SK-N-SH treated with all-trans-retinoic acid at 6 μM for 48 hours (cell line): ENCODE measurements at regions not wholly inside any gene's neighbourhood (a gene's known extent, or its start where the extent isn't known, plus 50 kb on each side); places are given as distances from the start of the nearest gene placed in this dataset.

ENCODE experiments used
- ATAC-seq: fragments of 200-7000 bp; cut with Tn5 transposase; 3 replicates; pipeline ENCODE4 v1.9.1; 2020; ENCODE audit warnings: mild to moderate bottlenecking, moderate library complexity
- BACH2 ChIP-seq: fragments of 250-450 bp; sonication (Bioruptor Pico); IDR thresholded peaks from 2 replicates; pipeline ENCODE4 v1.9.0; 2021; ENCODE audit warnings: mild to moderate bottlenecking, borderline replicate concordance
- CSDC2 ChIP-seq: fragments of 250-450 bp; sonication (Bioruptor Pico); IDR thresholded peaks from 2 replicates; pipeline ENCODE4 v1.5.0; 2020; ENCODE audit warnings: mild to moderate bottlenecking, moderate library complexity
- CSRNP3 ChIP-seq: fragments of 250-450 bp; sonication (Bioruptor Pico); IDR thresholded peaks from 2 replicates; pipeline ENCODE4 v1.5.1; 2021; ENCODE audit warnings: mild to moderate bottlenecking, moderate library complexity
- ESRRG ChIP-seq: fragments of 250-450 bp; sonication (Bioruptor Pico); IDR thresholded peaks from 2 replicates; pipeline ENCODE4 v1.6.1; 2021; ENCODE audit warnings: mild to moderate bottlenecking
- GLIS3 ChIP-seq: fragments of 250-450 bp; sonication (Bioruptor Pico); IDR thresholded peaks from 2 replicates; pipeline ENCODE4 v1.5.0; 2020; ENCODE audit warnings: mild to moderate bottlenecking, moderate library complexity
- ISL1 ChIP-seq: fragments of 250-450 bp; sonication (Bioruptor Pico); IDR thresholded peaks from 2 replicates; pipeline ENCODE4 v2.1.2; 2022; ENCODE audit warnings: mild to moderate bottlenecking, moderate library complexity
- OSR1 ChIP-seq: fragments of 250-450 bp; sonication (Bioruptor Pico); IDR thresholded peaks from 2 replicates; pipeline ENCODE4 v1.8.0; 2022; ENCODE audit warnings: moderate library complexity, mild to moderate bottlenecking, inconsistent platforms
- PPARA ChIP-seq: fragments of 250-450 bp; sonication (Bioruptor Pico); IDR thresholded peaks from 2 replicates; pipeline ENCODE4 v1.5.0; 2020; ENCODE audit warnings: mild to moderate bottlenecking, borderline replicate concordance
- RARB ChIP-seq: fragments of 250-450 bp; sonication (Bioruptor Pico); IDR thresholded peaks from 2 replicates; pipeline ENCODE4 v1.8.0; 2021; ENCODE audit warnings: mild to moderate bottlenecking, moderate library complexity
- SNAI2 ChIP-seq: fragments of 250-450 bp; sonication (Bioruptor Pico); IDR thresholded peaks from 2 replicates; pipeline ENCODE4 v1.5.0; 2020; ENCODE audit warnings: mild to moderate bottlenecking, moderate library complexity
- TOX ChIP-seq: fragments of 250-450 bp; sonication (Bioruptor Pico); IDR thresholded peaks from 2 replicates; pipeline ENCODE4 v1.8.0; 2021; ENCODE audit warnings: mild to moderate bottlenecking, moderate library complexity, borderline replicate concordance
- TSHZ2 ChIP-seq: fragments of 250-450 bp; sonication (Bioruptor Pico); IDR thresholded peaks from 2 replicates; pipeline ENCODE4 v1.5.0; 2020; ENCODE audit warnings: mild to moderate bottlenecking, moderate library complexity
- ZC3H10 ChIP-seq: fragments of 250-450 bp; sonication (Bioruptor Pico); IDR thresholded peaks from 2 replicates; pipeline ENCODE4 v1.5.1; 2021; ENCODE audit warnings: mild to moderate bottlenecking, moderate library complexity
- ZFP3 ChIP-seq: fragments of 250-450 bp; sonication (Bioruptor Pico); IDR thresholded peaks from 2 replicates; pipeline ENCODE4 v1.5.0; 2020; ENCODE audit warnings: mild to moderate bottlenecking, moderate library complexity
- ZFP30 ChIP-seq: fragments of 450-650 bp; formaldehyde crosslinking; IDR thresholded peaks from 2 replicates; pipeline ENCODE4 v1.5.0; 2022; ENCODE audit warnings: mild to moderate bottlenecking, moderate library complexity
- ZNF70 ChIP-seq: fragments of 450-650 bp; formaldehyde crosslinking; IDR thresholded peaks from 2 replicates; pipeline ENCODE4 v1.5.0; 2020; ENCODE audit warnings: mild to moderate bottlenecking, moderate library complexity
- TF ChIP-seq, protein P1 (sequence below): fragments of 250-450 bp; sonication (Bioruptor Pico); IDR thresholded peaks from 2 replicates; pipeline ENCODE4 v1.5.1; 2020; ENCODE audit warnings: low read depth, mild to moderate bottlenecking, moderate library complexity
- TF ChIP-seq, protein P2 (sequence below): fragments of 250-450 bp; sonication (Bioruptor Pico); IDR thresholded peaks from 2 replicates; pipeline ENCODE4 v1.8.0; 2021; ENCODE audit warnings: low read depth, mild to moderate bottlenecking, moderate library complexity, borderline replicate concordance
- TF ChIP-seq, protein P3 (sequence below): fragments of 250-450 bp; sonication (Bioruptor Pico); IDR thresholded peaks from 2 replicates; pipeline ENCODE4 v1.8.0; 2020; ENCODE audit warnings: mild to moderate bottlenecking, moderate library complexity, borderline replicate concordance

- ATAC-seq = no peak
- TF ChIP-seq CSDC2 (CRISPR knock-in tag) = no peak
- TF ChIP-seq, protein P1, sequence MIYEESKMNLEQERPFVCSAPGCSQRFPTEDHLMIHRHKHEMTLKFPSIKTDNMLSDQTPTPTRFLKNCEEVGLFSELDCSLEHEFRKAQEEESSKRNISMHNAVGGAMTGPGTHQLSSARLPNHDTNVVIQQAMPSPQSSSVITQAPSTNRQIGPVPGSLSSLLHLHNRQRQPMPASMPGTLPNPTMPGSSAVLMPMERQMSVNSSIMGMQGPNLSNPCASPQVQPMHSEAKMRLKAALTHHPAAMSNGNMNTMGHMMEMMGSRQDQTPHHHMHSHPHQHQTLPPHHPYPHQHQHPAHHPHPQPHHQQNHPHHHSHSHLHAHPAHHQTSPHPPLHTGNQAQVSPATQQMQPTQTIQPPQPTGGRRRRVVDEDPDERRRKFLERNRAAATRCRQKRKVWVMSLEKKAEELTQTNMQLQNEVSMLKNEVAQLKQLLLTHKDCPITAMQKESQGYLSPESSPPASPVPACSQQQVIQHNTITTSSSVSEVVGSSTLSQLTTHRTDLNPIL = no peak
- TF ChIP-seq ZFP30 = no peak
- no peak for TF ChIP-seq OSR1 (CRISPR knock-in tag)
- no peak for TF ChIP-seq CSRNP3 (CRISPR knock-in tag)
- TF ChIP-seq TOX (CRISPR knock-in tag) = no peak
- no peak for TF ChIP-seq GLIS3 (CRISPR knock-in tag)
- TF ChIP-seq RARB (CRISPR knock-in tag) = no peak
- no peak for TF ChIP-seq PPARA (CRISPR knock-in tag)
- no peak for TF ChIP-seq ZC3H10 (CRISPR knock-in tag)
These were observed 510.0 kb downstream of the XYLT1 start for GRCh38 chr16:16960785-16961184.

DNA sequence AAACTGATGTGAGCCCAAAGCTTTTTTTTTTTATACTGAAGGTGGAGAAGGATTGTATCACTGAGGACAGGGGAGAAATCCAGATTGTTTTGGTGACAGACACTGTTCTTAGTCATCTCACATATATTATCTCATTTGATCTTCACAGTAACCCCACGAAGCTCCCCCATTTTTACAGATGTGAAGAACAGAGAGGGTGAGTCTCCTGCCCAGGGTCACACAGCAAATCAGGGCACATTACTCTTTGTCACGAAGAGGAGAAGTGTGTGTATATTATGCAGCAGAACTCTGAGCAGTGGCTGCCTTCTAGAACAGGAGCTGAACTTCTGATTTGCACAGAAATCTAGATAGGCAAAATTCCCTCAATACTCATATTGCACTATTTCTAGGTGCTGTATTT lies 504.3 kb downstream of the XYLT1 start:
- TF ChIP-seq, protein P2, sequence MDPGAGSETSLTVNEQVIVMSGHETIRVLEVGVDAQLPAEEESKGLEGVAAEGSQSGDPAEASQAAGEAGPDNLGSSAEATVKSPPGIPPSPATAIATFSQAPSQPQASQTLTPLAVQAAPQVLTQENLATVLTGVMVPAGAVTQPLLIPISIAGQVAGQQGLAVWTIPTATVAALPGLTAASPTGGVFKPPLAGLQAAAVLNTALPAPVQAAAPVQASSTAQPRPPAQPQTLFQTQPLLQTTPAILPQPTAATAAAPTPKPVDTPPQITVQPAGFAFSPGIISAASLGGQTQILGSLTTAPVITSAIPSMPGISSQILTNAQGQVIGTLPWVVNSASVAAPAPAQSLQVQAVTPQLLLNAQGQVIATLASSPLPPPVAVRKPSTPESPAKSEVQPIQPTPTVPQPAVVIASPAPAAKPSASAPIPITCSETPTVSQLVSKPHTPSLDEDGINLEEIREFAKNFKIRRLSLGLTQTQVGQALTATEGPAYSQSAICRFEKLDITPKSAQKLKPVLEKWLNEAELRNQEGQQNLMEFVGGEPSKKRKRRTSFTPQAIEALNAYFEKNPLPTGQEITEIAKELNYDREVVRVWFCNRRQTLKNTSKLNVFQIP (CRISPR knock-in tag) = no peak
- TF ChIP-seq CSRNP3 (CRISPR knock-in tag) = no peak
- no peak for TF ChIP-seq ZFP30
- TF ChIP-seq ESRRG = no peak
- no peak for TF ChIP-seq BACH2 (CRISPR knock-in tag)
- TF ChIP-seq ISL1 (CRISPR knock-in tag) = no peak
- no peak for TF ChIP-seq ZFP3 (CRISPR knock-in tag)
- TF ChIP-seq, protein P1 = no peak
- TF ChIP-seq ZNF70 (CRISPR knock-in tag) = no peak
- TF ChIP-seq, protein P3, sequence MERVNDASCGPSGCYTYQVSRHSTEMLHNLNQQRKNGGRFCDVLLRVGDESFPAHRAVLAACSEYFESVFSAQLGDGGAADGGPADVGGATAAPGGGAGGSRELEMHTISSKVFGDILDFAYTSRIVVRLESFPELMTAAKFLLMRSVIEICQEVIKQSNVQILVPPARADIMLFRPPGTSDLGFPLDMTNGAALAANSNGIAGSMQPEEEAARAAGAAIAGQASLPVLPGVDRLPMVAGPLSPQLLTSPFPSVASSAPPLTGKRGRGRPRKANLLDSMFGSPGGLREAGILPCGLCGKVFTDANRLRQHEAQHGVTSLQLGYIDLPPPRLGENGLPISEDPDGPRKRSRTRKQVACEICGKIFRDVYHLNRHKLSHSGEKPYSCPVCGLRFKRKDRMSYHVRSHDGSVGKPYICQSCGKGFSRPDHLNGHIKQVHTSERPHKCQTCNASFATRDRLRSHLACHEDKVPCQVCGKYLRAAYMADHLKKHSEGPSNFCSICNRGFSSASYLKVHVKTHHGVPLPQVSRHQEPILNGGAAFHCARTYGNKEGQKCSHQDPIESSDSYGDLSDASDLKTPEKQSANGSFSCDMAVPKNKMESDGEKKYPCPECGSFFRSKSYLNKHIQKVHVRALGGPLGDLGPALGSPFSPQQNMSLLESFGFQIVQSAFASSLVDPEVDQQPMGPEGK (CRISPR knock-in tag) = no peak
- TF ChIP-seq RARB (CRISPR knock-in tag) = no peak
- no peak for TF ChIP-seq GLIS3 (CRISPR knock-in tag)
- no peak for TF ChIP-seq OSR1 (CRISPR knock-in tag)
- no peak for TF ChIP-seq ZC3H10 (CRISPR knock-in tag)
- TF ChIP-seq SNAI2 (CRISPR knock-in tag) = no peak
- no peak for TF ChIP-seq TSHZ2 (CRISPR knock-in tag)
- TF ChIP-seq, all 23 proteins: peak for 0
- no peak for ATAC-seq
